Endodermal cell (in vitro differentiated cells): ENCODE measurements at regions not wholly inside any gene's neighbourhood (a gene's known extent, or its start where the extent isn't known, plus 50 kb on each side); places are given as distances from the start of the nearest gene placed in this dataset.
A peak's percentile ranks its signal among the peaks of the same experiment; 100 is the strongest.

ENCODE experiments used
- DNase-seq: peaks from one replicate; pipeline ENCODE4 v3.0.0-alpha.2; 2017
- H3K27ac ChIP-seq: 2 replicates; pipeline ENCODE4 v1.5.1; 2013; ENCODE audit warnings: mild to moderate bottlenecking, low read depth, low read length, moderate library complexity
- H3K27me3 ChIP-seq: 2 replicates; pipeline ENCODE4 v1.6.1; 2013; ENCODE audit warnings: mild to moderate bottlenecking, low read length, moderate library complexity; ENCODE audit not compliant: insufficient read depth, control insufficient read depth, poor library complexity, severe bottlenecking
- H3K36me3 ChIP-seq: 2 replicates; pipeline ENCODE4 v1.7.0; 2013; ENCODE audit warnings: mild to moderate bottlenecking, low read length, moderate library complexity; ENCODE audit not compliant: control insufficient read depth, insufficient read depth
- H3K4me1 ChIP-seq: one replicate; pipeline ENCODE4 v1.7.0; 2013; ENCODE audit warnings: low read length; ENCODE audit not compliant: control insufficient read depth, insufficient read depth
- H3K4me3 ChIP-seq: 2 replicates; pipeline ENCODE4 v1.5.1; 2013; ENCODE audit warnings: mild to moderate bottlenecking, low read length, moderate library complexity
- H3K9ac ChIP-seq: 2 replicates; pipeline ENCODE4 v1.6.1; 2013; ENCODE audit warnings: mild to moderate bottlenecking, low read length, moderate library complexity; ENCODE audit not compliant: poor library complexity, severe bottlenecking; ENCODE audit errors: extremely low read depth
- H3K9me3 ChIP-seq: 2 replicates; pipeline ENCODE4 v1.6.1; 2013; ENCODE audit warnings: mild to moderate bottlenecking, low read length, moderate library complexity; ENCODE audit not compliant: control insufficient read depth
- H3K27ac Mint-ChIP-seq: 2 replicates; pipeline ENCODE4 v1.8.0; 2020; ENCODE audit warnings: mixed read lengths
- H3K27me3 Mint-ChIP-seq: 2 replicates; pipeline ENCODE4 v1.8.0; 2021; ENCODE audit warnings: mild to moderate bottlenecking, mixed read lengths; ENCODE audit not compliant: insufficient read depth
- H3K36me3 Mint-ChIP-seq: 2 replicates; pipeline ENCODE4 v1.8.0; 2020; ENCODE audit warnings: low read depth, mixed read lengths
- H3K4me1 Mint-ChIP-seq: 2 replicates; pipeline ENCODE4 v1.8.0; 2020; ENCODE audit warnings: mixed read lengths
- H3K4me3 Mint-ChIP-seq: 2 replicates; pipeline ENCODE4 v1.8.0; 2020; ENCODE audit warnings: mild to moderate bottlenecking, moderate library complexity, mixed read lengths
- H3K9me3 Mint-ChIP-seq: 2 replicates; pipeline ENCODE4 v1.8.0; 2020; ENCODE audit warnings: mild to moderate bottlenecking, mixed read lengths
- CTCF ChIP-seq: fragments of 200-600 bp; sonication (generic); conservative IDR thresholded peaks from 2 replicates; pipeline ENCODE4 v1.5.0; 2021; ENCODE audit warnings: antibody characterized with exemption, mild to moderate bottlenecking
- WGBS, 2 experiments: methylation state at CpG; one replicate each; pipeline versions ENCODE4 v1.1.5 to v1.1.7; 2013; ENCODE audit warnings: missing lambda C conversion rate in 2 of 2, mixed read lengths in 1 of 2; ENCODE audit not compliant: insufficient coverage in 1 of 2, insufficient read length in 1 of 2; 5-methylcytosine and 5-hydroxymethylcytosine counted together

- peak overlapping the region; percentile 7 for H3K4me3 ChIP-seq
- peak overlapping the region; percentile 17 for H3K9ac ChIP-seq
- no peak overlapping the region for H3K27ac ChIP-seq
- H3K36me3 Mint-ChIP-seq = no peaks in the 10 kb centered on the region
- H3K4me3 Mint-ChIP-seq = no peak overlapping the region
- H3K4me1 ChIP-seq = peaks cover 10% of the 10 kb centered on the region
- peak overlapping the region; percentile 87 for H3K27ac Mint-ChIP-seq
- no peaks in the 10 kb centered on the region for H3K27me3 ChIP-seq
- no peaks in the 10 kb centered on the region for H3K9me3 ChIP-seq
- peak; percentile 59 for DNase-seq
- peaks cover 5% of the 10 kb centered on the region for H3K27me3 Mint-ChIP-seq
- H3K4me1 Mint-ChIP-seq = peaks cover 24% of the 10 kb centered on the region
- H3K9me3 Mint-ChIP-seq = no peaks in the 10 kb centered on the region
- no peak for TF ChIP-seq CTCF
- H3K36me3 ChIP-seq = no peaks in the 10 kb centered on the region
These were observed 228.4 kb upstream of the NRIP1 start for GRCh38 chr21:15293240-15293639.

- Mint-ChIP-seq H3K4me3 (no peak overlapping the region), H3K27me3 (no peaks in the 10 kb centered on the region), H3K27ac (no peak overlapping the region), H3K9me3 (peaks cover 3% of the 10 kb centered on the region), H3K36me3 (no peaks in the 10 kb centered on the region), H3K4me1 (peaks cover 23% of the 10 kb centered on the region)
- H3K9ac ChIP-seq = no peak overlapping the region
- H3K9me3 ChIP-seq = peaks cover 4% of the 10 kb centered on the region
- H3K4me3 ChIP-seq = no peak overlapping the region
- no peaks in the 10 kb centered on the region for H3K36me3 ChIP-seq
- DNase-seq = no peak
- WGBS, 2 experiments = 90 to 100% methylated on average over 1 to 2 of the region's 2 CpGs
- no peaks in the 10 kb centered on the region for H3K27me3 ChIP-seq
- no peak overlapping the region for H3K27ac ChIP-seq
- peaks cover 10% of the 10 kb centered on the region for H3K4me1 ChIP-seq
- no peak for TF ChIP-seq CTCF
These were observed 231.1 kb upstream of the NRIP1 start for GRCh38 chr21:15295875-15296274.

- Histone ChIP-seq H3K27me3 (no peaks in the 10 kb centered on the region), H3K9me3 (peaks cover 10% of the 10 kb centered on the region), H3K36me3 (no peaks in the 10 kb centered on the region), H3K4me3 (no peak overlapping the region), H3K27ac (no peak overlapping the region), H3K9ac (no peak overlapping the region), H3K4me1 (no peaks in the 10 kb centered on the region)
- TF ChIP-seq CTCF = no peak
- H3K4me3 Mint-ChIP-seq = no peak overlapping the region
- DNase-seq = no peak
- H3K9me3 Mint-ChIP-seq = peaks cover 16% of the 10 kb centered on the region
- H3K27ac Mint-ChIP-seq = no peak overlapping the region
- H3K36me3 Mint-ChIP-seq = no peaks in the 10 kb centered on the region
- peaks cover 9% of the 10 kb centered on the region for H3K4me1 Mint-ChIP-seq
- H3K27me3 Mint-ChIP-seq = no peaks in the 10 kb centered on the region
These were observed 233.0 kb upstream of the NRIP1 start for GRCh38 chr21:15297824-15298223.
